H9 (cell line): ENCODE measurements at regions not wholly inside any gene's neighbourhood (a gene's known extent, or its start where the extent isn't known, plus 50 kb on each side); places are given as distances from the start of the nearest gene placed in this dataset.
A peak's percentile ranks its signal among the peaks of the same experiment; 100 is the strongest.

Source experiments
- DNase-seq: peaks from one replicate; pipeline ENCODE4 v3.0.0-alpha.2; 2017
- H2AFZ ChIP-seq: one replicate; pipeline ENCODE4 v1.6.1; 2013; ENCODE audit warnings: mild to moderate bottlenecking, low read length, control low read depth, moderate library complexity
- H2AK5ac ChIP-seq: 2 replicates; pipeline ENCODE4 v1.6.1; 2013; ENCODE audit warnings: low read length, control low read depth, mixed read lengths; ENCODE audit not compliant: insufficient read length
- H2BK120ac ChIP-seq: one replicate; pipeline ENCODE4 v1.6.1; 2013; ENCODE audit warnings: low read depth, mild to moderate bottlenecking, low read length, control low read depth, inconsistent platforms; ENCODE audit not compliant: poor library complexity, severe bottlenecking
- H2BK12ac ChIP-seq: 2 replicates; pipeline ENCODE4 v1.6.1; 2013; ENCODE audit warnings: low read length, control low read depth, mixed read lengths, low read depth; ENCODE audit not compliant: insufficient read length
- H2BK15ac ChIP-seq: 2 replicates; pipeline ENCODE4 v1.6.1; 2013; ENCODE audit warnings: low read depth, low read length, control low read depth
- H2BK20ac ChIP-seq: one replicate; pipeline ENCODE4 v1.6.1; 2013; ENCODE audit warnings: low read depth, mild to moderate bottlenecking, low read length, control low read depth, inconsistent platforms; ENCODE audit not compliant: poor library complexity, severe bottlenecking
- H2BK5ac ChIP-seq: 2 replicates; pipeline ENCODE4 v1.6.1; 2013; ENCODE audit warnings: low read length, control low read depth, mixed read lengths; ENCODE audit not compliant: insufficient read length
- H3K14ac ChIP-seq: 2 replicates; pipeline ENCODE4 v1.6.1; 2013; ENCODE audit warnings: low read length, control low read depth; ENCODE audit not compliant: insufficient read depth
- H3K18ac ChIP-seq: 2 replicates; pipeline ENCODE4 v1.6.1; 2013; ENCODE audit warnings: low read depth, mild to moderate bottlenecking, mixed read lengths, low read length, control low read depth; ENCODE audit not compliant: insufficient read length
- H3K23ac ChIP-seq: 2 replicates; pipeline ENCODE4 v1.6.1; 2013; ENCODE audit warnings: low read length, control low read depth, mixed read lengths, low read depth; ENCODE audit not compliant: insufficient read length
- H3K23me2 ChIP-seq: 2 replicates; pipeline ENCODE4 v1.6.1; 2013; ENCODE audit warnings: low read depth, mild to moderate bottlenecking, mixed read lengths, low read length, control low read depth; ENCODE audit not compliant: insufficient read length, poor library complexity, severe bottlenecking
- H3K27ac ChIP-seq: 2 replicates; pipeline ENCODE4 v1.5.1; 2013; ENCODE audit warnings: low read length, control low read depth, mixed read lengths, low read depth; ENCODE audit not compliant: insufficient read length
- H3K27me3 ChIP-seq: 2 replicates; pipeline ENCODE4 v1.6.1; 2013; ENCODE audit warnings: low read length, control low read depth, inconsistent platforms; ENCODE audit not compliant: insufficient read depth
- H3K4ac ChIP-seq: 2 replicates; pipeline ENCODE4 v1.6.1; 2013; ENCODE audit warnings: low read depth, mild to moderate bottlenecking, control low read depth, inconsistent platforms, low read length, moderate library complexity
- H3K4me1 ChIP-seq: 2 replicates; pipeline ENCODE4 v1.6.1; 2013; ENCODE audit warnings: low read length, control low read depth, inconsistent platforms; ENCODE audit not compliant: insufficient read depth
- H3K4me2 ChIP-seq: 2 replicates; pipeline ENCODE4 v1.6.1; 2013; ENCODE audit warnings: low read length, control low read depth, mixed read lengths; ENCODE audit not compliant: insufficient read length, insufficient read depth
- H3K56ac ChIP-seq: 2 replicates; pipeline ENCODE4 v1.6.1; 2013; ENCODE audit warnings: low read depth, mild to moderate bottlenecking, mixed read lengths, low read length, control low read depth; ENCODE audit not compliant: insufficient read length
- H3K79me1 ChIP-seq: 2 replicates; pipeline ENCODE4 v1.6.1; 2013; ENCODE audit warnings: low read depth, mild to moderate bottlenecking, moderate library complexity, low read length, control low read depth, inconsistent platforms; ENCODE audit not compliant: insufficient read depth, poor library complexity, severe bottlenecking
- H3K79me2 ChIP-seq: 2 replicates; pipeline ENCODE4 v1.6.1; 2013; ENCODE audit warnings: low read length, control low read depth, inconsistent platforms; ENCODE audit not compliant: insufficient read depth
- H3K9ac ChIP-seq: 2 replicates; pipeline ENCODE4 v1.6.1; 2013; ENCODE audit warnings: low read length, control low read depth, mixed read lengths; ENCODE audit not compliant: insufficient read length; ENCODE audit errors: extremely low read depth
- H3K9me3 ChIP-seq: one replicate; pipeline ENCODE4 v1.6.1; 2013; ENCODE audit warnings: low read depth, low read length, inconsistent platforms; ENCODE audit not compliant: control insufficient read depth
- H3T11ph ChIP-seq: one replicate; pipeline ENCODE4 v1.6.1; 2013; ENCODE audit warnings: mild to moderate bottlenecking, low read length, control low read depth, inconsistent platforms
- H4K20me1 ChIP-seq: one replicate; pipeline ENCODE4 v1.6.1; 2013; ENCODE audit not compliant: control insufficient read depth, insufficient read length, insufficient read depth
- H4K5ac ChIP-seq: 2 replicates; pipeline ENCODE4 v1.6.1; 2013; ENCODE audit warnings: low read depth, mild to moderate bottlenecking, mixed read lengths, low read length, control low read depth; ENCODE audit not compliant: insufficient read length
- H4K8ac ChIP-seq: replicated peaks from 2 replicates; pipeline ENCODE4 v1.6.1; 2013; ENCODE audit warnings: low read length, control low read depth, mixed read lengths, low read depth; ENCODE audit not compliant: insufficient read length
- H4K91ac ChIP-seq: 2 replicates; pipeline ENCODE4 v1.6.1; 2013; ENCODE audit warnings: low read depth, mild to moderate bottlenecking, moderate library complexity, mixed read lengths, low read length, control low read depth; ENCODE audit not compliant: insufficient read length
- H3K27ac Mint-ChIP-seq, 3 experiments: 2 replicates in 2 of 3; 3 replicates in 1 of 3; pipeline ENCODE4 v1.8.0; 2020 to 2021; ENCODE audit warnings: mixed read lengths in 3 of 3, mild to moderate bottlenecking in 1 of 3, moderate library complexity in 1 of 3
- H3K27me3 Mint-ChIP-seq: 2 replicates; pipeline ENCODE4 v1.8.0; 2021; ENCODE audit warnings: low read depth, mild to moderate bottlenecking, moderate library complexity, mixed read lengths
- H3K36me3 Mint-ChIP-seq, 3 experiments: 2 replicates in 2 of 3; 3 replicates in 1 of 3; pipeline ENCODE4 v1.8.0; 2020 to 2021; ENCODE audit warnings: low read depth in 3 of 3, mixed read lengths in 3 of 3; ENCODE audit not compliant: insufficient read depth in 1 of 3
- H3K4me1 Mint-ChIP-seq, 2 experiments: 2 replicates each; pipeline ENCODE4 v1.8.0; 2020; ENCODE audit warnings: mixed read lengths in 2 of 2
- H3K4me3 Mint-ChIP-seq, 2 experiments: 2 replicates in 1 of 2; 3 replicates in 1 of 2; pipeline ENCODE4 v1.8.0; 2020 to 2021; ENCODE audit warnings: mild to moderate bottlenecking in 2 of 2, mixed read lengths in 2 of 2, moderate library complexity in 1 of 2
- H3K9me3 Mint-ChIP-seq, 2 experiments: 2 replicates in 1 of 2; 3 replicates in 1 of 2; pipeline ENCODE4 v1.8.0; 2020; ENCODE audit warnings: mild to moderate bottlenecking in 2 of 2, mixed read lengths in 2 of 2, moderate library complexity in 1 of 2
- WGBS: extraction: QIAGEN DNeasy Blood & Tissue Kit; methylation state at CpG from one replicate; pipeline ENCODE4 v1.1.7; 2013; ENCODE audit warnings: missing lambda C conversion rate, low lambda C conversion rate, mixed read lengths; ENCODE audit not compliant: insufficient read length; ENCODE audit errors: extremely low coverage; 5-methylcytosine and 5-hydroxymethylcytosine counted together
- TF ChIP-seq, protein P1 (sequence below): fragments of 200-600 bp; sonication (generic); conservative IDR thresholded peaks from 3 replicates; pipeline ENCODE4 v1.8.0; 2021; ENCODE audit warnings: antibody characterized with exemption, mild to moderate bottlenecking

- H3K18ac ChIP-seq: no peak overlapping the region
- DNase-seq: no peak
- H3K23me2 ChIP-seq: no peaks in the 10 kb centered on the region
- no peak overlapping the region for H2BK20ac ChIP-seq
- no peak overlapping the region for H3K27ac ChIP-seq
- no peak overlapping the region for H3K23ac ChIP-seq
- no peak overlapping the region for H2BK120ac ChIP-seq
- no peak overlapping the region for H4K5ac ChIP-seq
- no peaks in the 10 kb centered on the region for H3K9me3 ChIP-seq
- H3K4me2 ChIP-seq: no peak overlapping the region
- H2BK12ac ChIP-seq: no peak overlapping the region
- WGBS: no CpG with 5 or more reads among the region's 3 CpGs
- TF ChIP-seq, protein P1, sequence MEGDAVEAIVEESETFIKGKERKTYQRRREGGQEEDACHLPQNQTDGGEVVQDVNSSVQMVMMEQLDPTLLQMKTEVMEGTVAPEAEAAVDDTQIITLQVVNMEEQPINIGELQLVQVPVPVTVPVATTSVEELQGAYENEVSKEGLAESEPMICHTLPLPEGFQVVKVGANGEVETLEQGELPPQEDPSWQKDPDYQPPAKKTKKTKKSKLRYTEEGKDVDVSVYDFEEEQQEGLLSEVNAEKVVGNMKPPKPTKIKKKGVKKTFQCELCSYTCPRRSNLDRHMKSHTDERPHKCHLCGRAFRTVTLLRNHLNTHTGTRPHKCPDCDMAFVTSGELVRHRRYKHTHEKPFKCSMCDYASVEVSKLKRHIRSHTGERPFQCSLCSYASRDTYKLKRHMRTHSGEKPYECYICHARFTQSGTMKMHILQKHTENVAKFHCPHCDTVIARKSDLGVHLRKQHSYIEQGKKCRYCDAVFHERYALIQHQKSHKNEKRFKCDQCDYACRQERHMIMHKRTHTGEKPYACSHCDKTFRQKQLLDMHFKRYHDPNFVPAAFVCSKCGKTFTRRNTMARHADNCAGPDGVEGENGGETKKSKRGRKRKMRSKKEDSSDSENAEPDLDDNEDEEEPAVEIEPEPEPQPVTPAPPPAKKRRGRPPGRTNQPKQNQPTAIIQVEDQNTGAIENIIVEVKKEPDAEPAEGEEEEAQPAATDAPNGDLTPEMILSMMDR: no peak
- no peaks in the 10 kb centered on the region for H3K27me3 ChIP-seq
- H3K4me3 Mint-ChIP-seq: no peak overlapping the region
- H2BK5ac ChIP-seq: no peak overlapping the region
- H2AFZ ChIP-seq: no peak overlapping the region
- no peak overlapping the region for H4K8ac ChIP-seq
- H3K27me3 Mint-ChIP-seq: no peaks in the 10 kb centered on the region
- H3K4me1 Mint-ChIP-seq: peaks cover 25 to 31% of the 10 kb centered on the region in 2 experiments
- peak overlapping the region in 1 of 3 experiments; percentile 19; a peak in 1 of 7 replicates for H3K27ac Mint-ChIP-seq
- H4K91ac ChIP-seq: no peak overlapping the region
- no peak overlapping the region for H3T11ph ChIP-seq
- no peaks in the 10 kb centered on the region for H3K9me3 Mint-ChIP-seq
- no peaks in the 10 kb centered on the region for H3K79me2 ChIP-seq
- no peak overlapping the region for H3K14ac ChIP-seq
- peaks cover 0 to 8% (median 3%) of the 10 kb centered on the region in 3 experiments; a peak in 4 of 7 replicates for H3K36me3 Mint-ChIP-seq
- no peaks in the 10 kb centered on the region for H3K79me1 ChIP-seq
- H2AK5ac ChIP-seq: peak overlapping the region; percentile 50
- H3K56ac ChIP-seq: no peak overlapping the region
- no peaks in the 10 kb centered on the region; the same call in 1 of the 2 replicates for H3K4me1 ChIP-seq
- H2BK15ac ChIP-seq: no peak overlapping the region
- no peaks in the 10 kb centered on the region for H4K20me1 ChIP-seq
- no peak overlapping the region for H3K4ac ChIP-seq
- no peak overlapping the region for H3K9ac ChIP-seq
Observed at GRCh38 chr3:102237181-102237580, 197.6 kb upstream of the ZPLD1 start.
